Endothelial cell of umbilical vein (primary cell): ENCODE measurements at regions not wholly inside any gene's neighbourhood (a gene's known extent, or its start where the extent isn't known, plus 50 kb on each side); places are given as distances from the start of the nearest gene placed in this dataset. TPM values are rescaled to one million over a fixed set of nuclear protein-coding genes. Genes with fewer than 3 reads are reported as not detected.

Source experiments
- BruUV-seq: library from RNA; stranded (reverse); fragments of 400-500 nt; replicated peaks from 2 replicates; lab custom pipeline; 2021; lab: Mats Ljungman, UMichigan
- CTCF ChIA-PET: fragments of 300-600, 350-600 bp; sonication (Branson Sonifier 250); formaldehyde crosslinking; loops from one replicate; lab custom pipeline; 2021; ENCODE audit warnings: antibody characterized with exemption, inconsistent platforms; lab: Charles Lee
- POLR2A ChIA-PET: fragments of 300-600, 350-600 bp; sonication (Branson Sonifier 250); formaldehyde crosslinking; loops from one replicate; lab custom pipeline; 2021; ENCODE audit warnings: antibody characterized with exemption, inconsistent platforms; lab: Charles Lee
- DNase-seq: peaks from one replicate; pipeline ENCODE4 v3.0.0-alpha.2; 2011; ENCODE audit warnings: low read depth, low spot score
- FAIRE-seq: peaks from 2 replicates; lab custom pipeline; 2011; peaks lifted over from hg19 to GRCh38; lab: Jason Lieb, UNC
- H2AFZ ChIP-seq: 2 replicates; pipeline ENCODE4 v1.6.0; 2012; ENCODE audit warnings: low read depth, low read length, control low read depth, inconsistent platforms
- H3K27ac ChIP-seq: 2 replicates; pipeline ENCODE4 v1.5.1; 2011; ENCODE audit warnings: low read depth, mild to moderate bottlenecking, control low read depth, low read length, moderate library complexity; ENCODE audit not compliant: insufficient read depth
- H3K27me3 ChIP-seq, 2 experiments: 2 replicates each; pipeline versions ENCODE4 v1.6.0 to v1.6.1; 2011; ENCODE audit warnings: low read length in 2 of 2, mixed read lengths in 1 of 2; ENCODE audit not compliant: control insufficient read depth in 2 of 2, insufficient read depth in 2 of 2
- H3K36me3 ChIP-seq, 2 experiments: 2 replicates in 1 of 2; 3 replicates in 1 of 2; pipeline ENCODE4 v1.5.1; 2011; ENCODE audit warnings: low read length in 2 of 2, mild to moderate bottlenecking in 1 of 2, moderate library complexity in 1 of 2; ENCODE audit not compliant: control insufficient read depth in 2 of 2, insufficient read depth in 2 of 2; ENCODE audit errors: extremely low read depth in 1 of 2
- H3K4me1 ChIP-seq: 3 replicates; pipeline ENCODE4 v1.5.1; 2011; ENCODE audit warnings: mild to moderate bottlenecking, low read length; ENCODE audit not compliant: control insufficient read depth, insufficient read depth; ENCODE audit errors: extremely low read depth
- H3K4me2 ChIP-seq: 2 replicates; pipeline ENCODE4 v1.6.1; 2011; ENCODE audit warnings: low read length, control low read depth, mixed read lengths; ENCODE audit not compliant: insufficient read depth
- H3K4me3 ChIP-seq, 3 experiments: fragments of 200-600 bp in 1 of 3; sonication (generic), shearing (Covaris generic) in 1 of 3; replicated peaks in 1 of 3; 2 replicates each; pipeline ENCODE4 v1.5.1; 2011 to 2016; ENCODE audit warnings: control low read depth in 3 of 3, low read length in 3 of 3, mild to moderate bottlenecking in 2 of 3, inconsistent platforms in 1 of 3, low read depth in 1 of 3, moderate library complexity in 1 of 3; ENCODE audit not compliant: insufficient read depth in 1 of 3
- H3K79me2 ChIP-seq: 2 replicates; pipeline ENCODE4 v1.6.0; 2012; ENCODE audit warnings: low read length, inconsistent platforms; ENCODE audit not compliant: control insufficient read depth, insufficient read depth
- H3K9ac ChIP-seq: replicated peaks from 2 replicates; pipeline ENCODE3; 2011; ENCODE audit warnings: low read length, control low read depth; ENCODE audit not compliant: insufficient read depth; ENCODE audit errors: extremely low read depth
- H3K9me1 ChIP-seq: replicated peaks from 3 replicates; pipeline ENCODE4 v1.6.0; 2011; ENCODE audit warnings: mild to moderate bottlenecking, low read length; ENCODE audit not compliant: control insufficient read depth, insufficient read depth; ENCODE audit errors: extremely low read depth
- H3K9me3 ChIP-seq: replicated peaks from 2 replicates; pipeline ENCODE4 v1.5.1; 2012; ENCODE audit warnings: low read length, inconsistent platforms; ENCODE audit not compliant: control insufficient read depth, insufficient read depth
- H4K20me1 ChIP-seq: replicated peaks from 2 replicates; pipeline ENCODE3; 2011; ENCODE audit warnings: mild to moderate bottlenecking, low read length; ENCODE audit not compliant: control insufficient read depth, insufficient read depth; ENCODE audit errors: extremely low read depth
- CTCF ChIP-seq, 2 donors: IDR thresholded peaks; 1 replicate in 1 of 2; 2 replicates in 1 of 2; pipeline ENCODE4 v1.5.1; 2011; ENCODE audit warnings: low read length in 2 of 2, mild to moderate bottlenecking in 2 of 2, moderate library complexity in 2 of 2, control low read depth in 1 of 2, inconsistent platforms in 1 of 2, low read depth in 1 of 2; ENCODE audit not compliant: insufficient read depth in 1 of 2; ENCODE audit errors: extremely low read depth in 1 of 2
- EZH2 ChIP-seq: IDR thresholded peaks from 2 replicates; pipeline ENCODE4 v1.6.1; 2012; ENCODE audit warnings: borderline replicate concordance, low read depth, mild to moderate bottlenecking, moderate library complexity, low read length, inconsistent platforms; ENCODE audit not compliant: severe bottlenecking
- FOS ChIP-seq: IDR thresholded peaks from 2 replicates; pipeline ENCODE4 v1.6.1; 2011; ENCODE audit warnings: mild to moderate bottlenecking, low read length, moderate library complexity, borderline replicate concordance; ENCODE audit not compliant: insufficient read depth
- GATA2 ChIP-seq: IDR thresholded peaks from 2 replicates; pipeline ENCODE4 v1.7.0; 2011; ENCODE audit warnings: low read depth, mild to moderate bottlenecking, moderate library complexity, mixed read lengths, low read length; ENCODE audit not compliant: insufficient read length, insufficient read depth
- JUN ChIP-seq: IDR thresholded peaks from 2 replicates; pipeline ENCODE4 v1.6.1; 2011; ENCODE audit warnings: borderline replicate concordance, low read depth; ENCODE audit not compliant: insufficient read length, insufficient read depth
- MAX ChIP-seq: IDR thresholded peaks from 2 replicates; pipeline ENCODE4 v1.6.1; 2011; ENCODE audit not compliant: insufficient read depth, insufficient read length
- MYC ChIP-seq: IDR thresholded peaks from one replicate; pipeline ENCODE4 v1.6.1; 2011; ENCODE audit warnings: mild to moderate bottlenecking, low read depth, low read length
- POLR2A ChIP-seq: IDR thresholded peaks from 2 replicates; pipeline ENCODE4 v1.6.1; 2012; ENCODE audit warnings: low read depth, mild to moderate bottlenecking, control low read depth, low read length
- POLR2AphosphoS5 ChIP-seq: IDR thresholded peaks from 2 replicates; pipeline ENCODE4 v1.6.1; 2012; ENCODE audit warnings: low read depth, mild to moderate bottlenecking, control low read depth, low read length, moderate library complexity; ENCODE audit not compliant: insufficient read depth
- dilution Hi-C: fragments of 300-500 bp; cut with MboI; formaldehyde crosslinking; loops from one replicate; pipeline ENCODE4 v1.15.0; 2019; ENCODE audit warnings: low sequenced_read_pairs; ENCODE audit not compliant: extremely low pct_ligation_motif_present
- intact Hi-C: fragments of 100-400 bp; cut with micrococcal nuclease; formaldehyde crosslinking; loops from one replicate; pipeline ENCODE4 v1.10.0; 2022
- small RNA-seq: library from RNA; depleted of rRNA; stranded (forward); fragments of <200 nt; gene quantifications from one replicate; pipeline ENCODE3, GENCODE V24; 2012; ENCODE audit warnings: low replicate concordance, low read depth; ENCODE audit not compliant: insufficient read depth, insufficient read length

GRCh38 chr12:14315501-14315900, 50.0 kb upstream of the ATF7IP start:
- no peak for FAIRE-seq
- TF ChIP-seq JUN, result no peak
- TF ChIP-seq CTCF (IDR thresholded peaks at IDR 0.05; ENCODE audit: extremely low read depth in 1 of 2, insufficient read depth in 1 of 2, low read depth in 1 of 2, low read length in 2 of 2), result no peak
- no peak for TF ChIP-seq FOS
- TF ChIP-seq POLR2A, result no peak
- no peak for TF ChIP-seq EZH2
- TF ChIP-seq GATA2, result no peak
- no peak for TF ChIP-seq POLR2AphosphoS5
- TF ChIP-seq MYC, result no peak
- TF ChIP-seq MAX, result no peak
- no peak overlapping the region for H3K27ac ChIP-seq
- no TSS peak for BruUV-seq
- no peaks in the 10 kb centered on the region for H4K20me1 ChIP-seq
- H3K4me1 ChIP-seq, result no peaks in the 10 kb centered on the region
- no peak for DNase-seq
- no peak overlapping the region for H3K4me3 ChIP-seq
- no peak overlapping the region for H2AFZ ChIP-seq
- H3K9ac ChIP-seq, result no peak overlapping the region
- dilution Hi-C loops (no loop called here), intact Hi-C loops (no loop called here)
- H3K4me2 ChIP-seq, result no peak overlapping the region
- H3K79me2 ChIP-seq, result no peaks in the 10 kb centered on the region
- ChIA-PET POLR2A (no interaction called here), CTCF (interaction anchor here (1.2 to 1.3 kb wide), 2 partner anchors 77 to 148 kb away, joined by 3 read pairs; no protein-coding TSS in a partner anchor)
- no peaks in the 10 kb centered on the region for H3K9me3 ChIP-seq
- H3K27me3 ChIP-seq, result no peaks in the 10 kb centered on the region
- H3K9me1 ChIP-seq, result no peaks in the 10 kb centered on the region
- H3K36me3 ChIP-seq, result no peaks in the 10 kb centered on the region

Small RNA genes in the stretch of these regions (small RNA-seq; reads per million reads assigned to genes)
- not detected for gene AC092470.1
- gene AC135001.1, result not detected
- gene MRPS18CP4, result not detected
- gene RNU6-491P, result not detected
